BE2C (cell line): ENCODE measurements at regions not wholly inside any gene's neighbourhood (a gene's known extent, or its start where the extent isn't known, plus 50 kb on each side); places are given as distances from the start of the nearest gene placed in this dataset.

Experiments
- DNase-seq: peaks from one replicate; pipeline ENCODE4 v3.0.0-alpha.2; 2020
- H3K27me3 ChIP-seq: fragments of 250-450 bp; sonication (Bioruptor Pico); 2 replicates; pipeline ENCODE4 v1.5.1; 2020; ENCODE audit warnings: mild to moderate bottlenecking
- H3K36me3 ChIP-seq: fragments of 250-450 bp; sonication (Bioruptor Pico); 2 replicates; pipeline ENCODE4 v1.5.1; 2020; ENCODE audit warnings: mild to moderate bottlenecking
- H3K4me1 ChIP-seq: fragments of 250-450 bp; sonication (Bioruptor Pico); 2 replicates; pipeline ENCODE4 v1.5.1; 2020
- H3K4me3 ChIP-seq: 2 replicates; pipeline ENCODE4 v1.5.1; 2011; ENCODE audit warnings: low read depth, low read length
- H3K9me3 ChIP-seq: fragments of 250-450 bp; sonication (Bioruptor Pico); 2 replicates; pipeline ENCODE4 v1.5.1; 2020
- TF ChIP-seq, protein P1 (sequence below): IDR thresholded peaks from 2 replicates; pipeline ENCODE4 v1.5.1; 2012; ENCODE audit warnings: mild to moderate bottlenecking, low read depth, low read length

- no peak overlapping the region for H3K4me3 ChIP-seq
- peaks cover 1% of the 10 kb centered on the region; the same call in 1 of the 2 replicates for H3K9me3 ChIP-seq
- TF ChIP-seq, protein P1, sequence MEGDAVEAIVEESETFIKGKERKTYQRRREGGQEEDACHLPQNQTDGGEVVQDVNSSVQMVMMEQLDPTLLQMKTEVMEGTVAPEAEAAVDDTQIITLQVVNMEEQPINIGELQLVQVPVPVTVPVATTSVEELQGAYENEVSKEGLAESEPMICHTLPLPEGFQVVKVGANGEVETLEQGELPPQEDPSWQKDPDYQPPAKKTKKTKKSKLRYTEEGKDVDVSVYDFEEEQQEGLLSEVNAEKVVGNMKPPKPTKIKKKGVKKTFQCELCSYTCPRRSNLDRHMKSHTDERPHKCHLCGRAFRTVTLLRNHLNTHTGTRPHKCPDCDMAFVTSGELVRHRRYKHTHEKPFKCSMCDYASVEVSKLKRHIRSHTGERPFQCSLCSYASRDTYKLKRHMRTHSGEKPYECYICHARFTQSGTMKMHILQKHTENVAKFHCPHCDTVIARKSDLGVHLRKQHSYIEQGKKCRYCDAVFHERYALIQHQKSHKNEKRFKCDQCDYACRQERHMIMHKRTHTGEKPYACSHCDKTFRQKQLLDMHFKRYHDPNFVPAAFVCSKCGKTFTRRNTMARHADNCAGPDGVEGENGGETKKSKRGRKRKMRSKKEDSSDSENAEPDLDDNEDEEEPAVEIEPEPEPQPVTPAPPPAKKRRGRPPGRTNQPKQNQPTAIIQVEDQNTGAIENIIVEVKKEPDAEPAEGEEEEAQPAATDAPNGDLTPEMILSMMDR, result no peak
- H3K4me1 ChIP-seq, result no peaks in the 10 kb centered on the region
- no peaks in the 10 kb centered on the region for H3K27me3 ChIP-seq
- no peaks in the 10 kb centered on the region for H3K36me3 ChIP-seq
- no peak for DNase-seq
Observed at GRCh38 chr14:98692832-98693231, 579.2 kb downstream of the BCL11B start.

DNA sequence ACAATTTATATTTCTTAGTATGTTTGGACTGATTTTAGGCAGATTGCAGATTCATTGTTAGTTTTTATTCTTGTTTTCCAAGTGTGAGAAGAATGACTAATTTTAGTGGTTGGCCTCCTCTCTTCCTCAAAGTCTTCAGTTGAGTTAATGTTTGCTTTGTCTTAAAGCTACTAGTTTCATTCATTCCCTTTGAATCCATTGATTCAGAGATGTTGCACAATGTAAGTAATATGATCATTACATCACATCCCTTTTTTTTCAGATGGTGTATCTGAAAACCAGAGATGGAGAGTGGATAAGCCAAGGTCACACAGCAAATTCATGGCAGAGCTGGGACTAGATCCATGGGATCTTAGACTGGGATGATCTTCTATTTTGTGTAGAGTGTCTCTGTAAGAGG lies 577.5 kb downstream of the BCL11B start:
- Histone ChIP-seq H3K4me3 (no peak overlapping the region), H3K27me3 (no peaks in the 10 kb centered on the region), H3K4me1 (no peaks in the 10 kb centered on the region), H3K36me3 (no peaks in the 10 kb centered on the region), H3K9me3 (no peaks in the 10 kb centered on the region; the same call in 1 of the 2 replicates)
- TF ChIP-seq, protein P1, result no peak
- no peak for DNase-seq

GRCh38 chr14:98695809-98696208 lies 576.2 kb downstream of the BCL11B start:
- no peaks in the 10 kb centered on the region for H3K4me1 ChIP-seq
- TF ChIP-seq, protein P1, result no peak

GRCh38 chr14:98698341-98698740 lies 573.7 kb downstream of the BCL11B start:
- no peak overlapping the region for H3K4me3 ChIP-seq
- H3K36me3 ChIP-seq, result no peaks in the 10 kb centered on the region
- no peak for DNase-seq
- TF ChIP-seq, protein P1, result no peak
- no peaks in the 10 kb centered on the region for H3K27me3 ChIP-seq
- H3K4me1 ChIP-seq, result no peaks in the 10 kb centered on the region
- peaks cover 2% of the 10 kb centered on the region; the same call in 1 of the 2 replicates for H3K9me3 ChIP-seq

More at GRCh38 chr14:98695809-98696208, 576.2 kb downstream of the BCL11B start:
- no peaks in the 10 kb centered on the region for H3K27me3 ChIP-seq
- no peak for DNase-seq
- H3K36me3 ChIP-seq, result no peaks in the 10 kb centered on the region
- H3K9me3 ChIP-seq, result peaks cover 2% of the 10 kb centered on the region; the same call in 1 of the 2 replicates
- H3K4me3 ChIP-seq, result no peak overlapping the region

- no peak for DNase-seq
- Histone ChIP-seq H3K9me3 (0 out of 2 replicates have a peak, but pooled peaks cover 2% of the 10 kb centered on the region), H3K36me3 (no peaks in the 10 kb centered on the region), H3K4me1 (no peaks in the 10 kb centered on the region), H3K4me3 (no peak overlapping the region), H3K27me3 (no peaks in the 10 kb centered on the region)
- TF ChIP-seq, protein P1, result no peak
Observed at GRCh38 chr14:98700748-98701147, 571.2 kb downstream of the BCL11B start.

- DNase-seq, result no peak
- no peaks in the 10 kb centered on the region for H3K27me3 ChIP-seq
- H3K4me1 ChIP-seq, result no peaks in the 10 kb centered on the region
- TF ChIP-seq, protein P1, result no peak
- H3K9me3 ChIP-seq, result 0 out of 2 replicates have a peak, but pooled peaks cover 2% of the 10 kb centered on the region
- H3K4me3 ChIP-seq, result no peak overlapping the region
- H3K36me3 ChIP-seq, result no peaks in the 10 kb centered on the region
Observed at GRCh38 chr14:98701377-98701776, 570.6 kb downstream of the BCL11B start.
